Activated B cell treated with CpG ODN at 0.5 μM for 24 hours (primary cell): ENCODE measurements at regions not wholly inside any gene's neighbourhood (a gene's known extent, or its start where the extent isn't known, plus 50 kb on each side); places are given as distances from the start of the nearest gene placed in this dataset.

Source experiments
- ATAC-seq: fragments of 200-7000 bp; cut with Tn5 transposase; one replicate; pipeline ENCODE4 v1.10.0; 2021; ENCODE audit warnings: low read depth, mild to moderate bottlenecking, moderate library complexity
- CTCF ChIA-PET: fragments of 350-600 bp; sonication (Branson Sonifier 250); formaldehyde crosslinking; loops from one replicate; lab custom pipeline; 2021; ENCODE audit warnings: antibody characterized with exemption; lab: Charles Lee
- POLR2A ChIA-PET: fragments of 350-600 bp; sonication (Branson Sonifier 250); formaldehyde crosslinking; loops from one replicate; lab custom pipeline; 2021; ENCODE audit warnings: antibody characterized with exemption; lab: Charles Lee
- DNase-seq: peaks from one replicate; pipeline ENCODE4 v3.0.0; 2022
- H3K27ac Mint-ChIP-seq: one replicate; pipeline ENCODE4 v1.8.0; 2020; ENCODE audit warnings: mixed read lengths
- H3K27me3 Mint-ChIP-seq: one replicate; pipeline ENCODE4 v1.8.0; 2021; ENCODE audit warnings: mixed read lengths
- H3K36me3 Mint-ChIP-seq: one replicate; pipeline ENCODE4 v1.8.0; 2021; ENCODE audit warnings: low read depth, mixed read lengths
- H3K4me1 Mint-ChIP-seq: one replicate; pipeline ENCODE4 v1.8.0; 2021; ENCODE audit warnings: mixed read lengths
- H3K4me3 Mint-ChIP-seq: one replicate; pipeline ENCODE4 v1.8.0; 2020; ENCODE audit warnings: mild to moderate bottlenecking, mixed read lengths
- H3K9me3 Mint-ChIP-seq: one replicate; pipeline ENCODE4 v1.8.0; 2020; ENCODE audit warnings: mixed read lengths
- intact Hi-C: fragments of 100-400 bp; cut with micrococcal nuclease; formaldehyde crosslinking; loops from one replicate; pipeline ENCODE4 v1.15.1; 2024
- TF ChIP-seq, protein P1 (sequence below): fragments of 200-600 bp; IDR thresholded peaks from one replicate; pipeline ENCODE4 v1.8.0; 2022; ENCODE audit warnings: antibody characterized with exemption, mild to moderate bottlenecking

DNA sequence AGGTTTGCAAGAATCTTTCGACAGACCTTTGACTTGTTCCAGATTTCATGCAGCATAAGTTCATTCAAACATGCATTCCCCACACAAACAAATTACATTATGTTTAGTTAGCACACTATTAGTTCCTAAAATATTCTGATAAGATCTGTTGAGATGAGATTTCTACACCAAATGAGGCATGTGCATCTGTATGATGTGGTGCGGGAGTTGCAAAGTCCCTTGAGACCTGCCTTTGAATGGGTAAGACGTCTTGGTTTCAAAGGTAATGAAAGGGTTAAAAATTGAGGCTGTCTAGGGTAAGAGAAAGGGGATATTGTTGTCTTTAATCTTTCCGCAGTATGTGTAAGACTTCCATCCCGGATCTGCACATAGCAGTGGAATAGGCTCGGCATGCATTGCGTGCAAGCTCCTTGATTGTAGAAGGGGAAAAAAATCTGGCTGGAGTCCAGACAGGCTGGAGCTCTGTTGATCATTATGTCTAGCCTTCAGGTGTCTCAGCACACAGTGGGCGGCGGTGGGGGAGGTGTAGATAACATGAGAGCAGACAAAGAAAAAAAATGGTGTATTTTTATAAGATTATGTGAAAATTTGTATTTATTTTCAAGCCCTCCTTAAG is 296.6 kb downstream of the PTPRC start:
- ChIA-PET CTCF (no interaction called here), POLR2A (interaction anchor here (0.5 to 3.4 kb wide), 4 partner anchors 10 to 168 kb away, joined by 3 to 23 read pairs (median 8); no protein-coding TSS in a partner anchor)
- no peak for DNase-seq
- H3K9me3 Mint-ChIP-seq, result no peaks in the 10 kb centered on the region
- intact Hi-C loops, result loop anchor here (5.0 kb wide), 2 partner anchors 217 to 1023 kb away; no protein-coding TSS in a partner anchor
- TF ChIP-seq, protein P1, sequence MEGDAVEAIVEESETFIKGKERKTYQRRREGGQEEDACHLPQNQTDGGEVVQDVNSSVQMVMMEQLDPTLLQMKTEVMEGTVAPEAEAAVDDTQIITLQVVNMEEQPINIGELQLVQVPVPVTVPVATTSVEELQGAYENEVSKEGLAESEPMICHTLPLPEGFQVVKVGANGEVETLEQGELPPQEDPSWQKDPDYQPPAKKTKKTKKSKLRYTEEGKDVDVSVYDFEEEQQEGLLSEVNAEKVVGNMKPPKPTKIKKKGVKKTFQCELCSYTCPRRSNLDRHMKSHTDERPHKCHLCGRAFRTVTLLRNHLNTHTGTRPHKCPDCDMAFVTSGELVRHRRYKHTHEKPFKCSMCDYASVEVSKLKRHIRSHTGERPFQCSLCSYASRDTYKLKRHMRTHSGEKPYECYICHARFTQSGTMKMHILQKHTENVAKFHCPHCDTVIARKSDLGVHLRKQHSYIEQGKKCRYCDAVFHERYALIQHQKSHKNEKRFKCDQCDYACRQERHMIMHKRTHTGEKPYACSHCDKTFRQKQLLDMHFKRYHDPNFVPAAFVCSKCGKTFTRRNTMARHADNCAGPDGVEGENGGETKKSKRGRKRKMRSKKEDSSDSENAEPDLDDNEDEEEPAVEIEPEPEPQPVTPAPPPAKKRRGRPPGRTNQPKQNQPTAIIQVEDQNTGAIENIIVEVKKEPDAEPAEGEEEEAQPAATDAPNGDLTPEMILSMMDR, result no peak
- H3K27ac Mint-ChIP-seq, result no peak overlapping the region
- H3K4me3 Mint-ChIP-seq, result no peak overlapping the region
- peak; percentile 23 for ATAC-seq
- no peaks in the 10 kb centered on the region for H3K27me3 Mint-ChIP-seq
- H3K36me3 Mint-ChIP-seq, result peaks cover 3% of the 10 kb centered on the region
- H3K4me1 Mint-ChIP-seq, result peaks cover 42% of the 10 kb centered on the region

DNA sequence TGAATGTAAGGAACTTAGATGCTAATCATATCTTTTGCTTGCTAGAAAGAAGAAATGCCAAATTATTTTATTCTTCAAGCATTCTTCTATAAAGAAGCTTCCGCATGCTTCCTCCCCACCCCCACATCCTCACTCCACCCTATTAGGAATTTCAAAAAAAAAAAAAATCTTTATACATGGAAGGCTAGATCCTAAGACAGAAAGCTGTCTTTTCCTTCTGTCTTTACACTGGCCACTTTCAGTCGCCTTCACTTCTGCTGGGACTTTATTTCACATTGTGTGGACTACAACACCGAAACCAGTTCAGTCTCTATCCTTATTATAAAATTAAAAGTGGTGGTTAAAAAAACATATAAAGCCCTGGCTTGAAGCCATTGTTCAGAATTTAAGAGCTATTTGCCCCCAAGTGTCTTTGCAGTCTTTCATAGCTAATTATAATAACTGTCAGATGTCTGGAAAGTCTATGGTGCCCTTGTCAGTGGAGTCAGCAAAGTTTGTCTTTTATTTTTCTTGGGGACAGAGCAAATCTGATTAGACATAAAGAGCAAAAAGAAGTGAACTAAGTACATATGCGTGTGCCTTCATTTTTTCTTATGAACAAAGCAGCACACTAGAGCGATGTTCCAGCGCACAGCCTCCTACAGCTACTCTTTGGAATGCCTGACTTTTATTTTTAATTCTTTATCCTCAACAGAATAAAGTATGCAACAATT is 297.7 kb downstream of the PTPRC start:
- intact Hi-C loops, result loop anchor here (1.0 to 5.0 kb wide), 6 partner anchors 7 to 1024 kb away; no protein-coding TSS in a partner anchor
- Mint-ChIP-seq H3K4me3 (peak overlapping the region; percentile 95), H3K9me3 (peaks cover under 1% of the 10 kb centered on the region), H3K27me3 (no peaks in the 10 kb centered on the region), H3K27ac (peak overlapping the region; percentile 88), H3K36me3 (peaks cover 3% of the 10 kb centered on the region), H3K4me1 (peaks cover 38% of the 10 kb centered on the region)
- no peak for ATAC-seq
- POLR2A ChIA-PET, result interaction anchor here (0.9 to 3.4 kb wide), 8 partner anchors 8 to 156 kb away, joined by 3 to 23 read pairs (median 6); no protein-coding TSS in a partner anchor
- DNase-seq, result no peak
- TF ChIP-seq, protein P1, result no peak
- CTCF ChIA-PET, result interaction anchor here (1.0 to 1.7 kb wide), 2 partner anchors 177 to 307 kb away, joined by 5 to 6 read pairs; no protein-coding TSS in a partner anchor

DNA sequence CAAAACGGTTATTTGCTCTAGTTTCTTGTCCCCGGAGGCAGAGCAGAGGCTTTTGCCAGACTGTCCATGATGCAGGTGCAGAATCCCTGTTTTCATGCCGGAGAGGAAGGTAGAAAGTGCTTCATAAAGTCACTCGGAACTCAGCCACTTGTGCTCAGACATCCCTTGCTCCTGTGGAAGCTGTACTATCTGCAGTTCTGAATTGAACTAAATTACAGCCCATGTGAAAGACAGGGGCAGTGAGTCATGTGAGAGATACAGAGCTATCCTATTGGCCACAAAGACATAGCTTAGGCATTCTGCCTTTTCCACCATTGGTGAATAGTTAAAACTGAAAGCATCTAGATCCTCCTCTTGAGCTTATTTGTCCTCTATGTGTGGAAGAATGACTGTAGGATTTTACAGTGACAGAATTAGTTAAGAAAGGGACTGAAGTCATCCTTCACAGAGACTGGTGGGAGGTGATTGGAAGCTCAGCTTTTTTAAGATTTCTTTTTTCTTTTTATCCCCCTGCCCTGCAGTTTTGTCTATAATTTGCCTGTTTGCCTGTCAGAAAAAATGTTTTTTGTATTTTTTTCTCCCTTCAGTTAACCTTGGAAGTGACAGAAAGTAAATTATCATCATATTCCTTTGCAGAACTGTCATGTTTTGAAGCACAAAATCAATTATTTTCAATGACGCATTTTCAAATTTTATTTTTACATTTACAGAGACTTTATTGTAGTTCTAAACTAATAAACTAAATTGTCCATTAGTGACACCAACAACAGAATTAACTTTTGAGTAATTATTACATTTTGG is 298.6 kb downstream of the PTPRC start:
- intact Hi-C loops, result loop anchor here (1.0 to 5.0 kb wide), 5 partner anchors 8 to 1025 kb away; no protein-coding TSS in a partner anchor
- peaks cover 3% of the 10 kb centered on the region for H3K36me3 Mint-ChIP-seq
- peak; percentile 94 for ATAC-seq
- CTCF ChIA-PET, result interaction anchor here (0.7 to 1.7 kb wide), 3 partner anchors 175 to 306 kb away, joined by 3 to 6 read pairs (median 5); no protein-coding TSS in a partner anchor
- TF ChIP-seq, protein P1, result no peak
- DNase-seq, result no peak
- H3K4me1 Mint-ChIP-seq, result peaks cover 35% of the 10 kb centered on the region
- no peaks in the 10 kb centered on the region for H3K27me3 Mint-ChIP-seq
- POLR2A ChIA-PET, result interaction anchor here (0.8 to 3.4 kb wide), 10 partner anchors 9 to 155 kb away, joined by 3 to 23 read pairs (median 4); no protein-coding TSS in a partner anchor
- H3K9me3 Mint-ChIP-seq, result peaks cover 2% of the 10 kb centered on the region
- peak overlapping the region; percentile 95 for H3K4me3 Mint-ChIP-seq
- H3K27ac Mint-ChIP-seq, result peak overlapping the region; percentile 88

DNA sequence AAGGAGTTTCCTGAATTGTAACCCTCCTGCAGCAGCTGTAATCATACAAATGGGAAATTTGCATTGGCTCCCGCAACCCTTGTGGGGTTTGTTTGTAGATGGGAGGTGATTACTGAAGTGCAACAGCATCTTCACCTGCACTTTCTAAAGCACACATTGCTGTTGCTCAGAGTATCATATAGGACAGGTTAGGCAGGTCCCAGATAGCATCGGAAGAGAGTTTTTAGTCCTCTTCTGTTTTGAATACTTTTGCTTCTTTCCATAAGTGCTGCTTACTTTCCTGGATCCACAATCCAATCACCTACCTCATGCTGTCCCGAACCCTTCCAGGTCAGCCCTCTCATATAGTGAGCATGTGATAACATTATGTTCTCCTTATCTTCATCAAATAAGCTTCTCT is 300.4 kb downstream of the PTPRC start:
- no peaks in the 10 kb centered on the region for H3K27me3 Mint-ChIP-seq
- POLR2A ChIA-PET, result no interaction called here

More for the DNA sequence above, 300.4 kb downstream of the PTPRC start:
- H3K9me3 Mint-ChIP-seq, result peaks cover 2% of the 10 kb centered on the region
- no peak overlapping the region for H3K4me3 Mint-ChIP-seq
- TF ChIP-seq, protein P1, result no peak
- no peak overlapping the region for H3K27ac Mint-ChIP-seq
- peaks cover 3% of the 10 kb centered on the region for H3K36me3 Mint-ChIP-seq
- H3K4me1 Mint-ChIP-seq, result peaks cover 25% of the 10 kb centered on the region
- intact Hi-C loops, result loop anchor here (5.0 kb wide), 2 partner anchors 213 to 1027 kb away; no protein-coding TSS in a partner anchor
- DNase-seq (no peak), ATAC-seq (no peak)
- CTCF ChIA-PET, result no interaction called here
